WTC11 (cell line): ENCODE measurements at regions not wholly inside any gene's neighbourhood (a gene's known extent, or its start where the extent isn't known, plus 50 kb on each side); places are given as distances from the start of the nearest gene placed in this dataset.

Source experiments
- ATAC-seq: fragments of 200-7000 bp; cut with Tn5 transposase; 2 replicates; pipeline ENCODE4 v1.10.0; 2021; ENCODE audit warnings: mild to moderate bottlenecking, moderate library complexity
- CTCF ChIA-PET: fragments of 300-600 bp; sonication (Branson Sonifier 250); formaldehyde crosslinking; loops from one replicate; lab custom pipeline; 2021; ENCODE audit warnings: antibody characterized with exemption; lab: Charles Lee
- POLR2A ChIA-PET: fragments of 350-600 bp; sonication (Branson Sonifier 250); formaldehyde crosslinking; loops from one replicate; lab custom pipeline; 2021; ENCODE audit warnings: antibody characterized with exemption; lab: Charles Lee
- DNase-seq: peaks from one replicate; pipeline ENCODE4 v3.0.0; 2021; ENCODE audit warnings: low spot score
- H3K27ac Mint-ChIP-seq: 2 replicates; pipeline ENCODE4 v1.8.0; 2021; ENCODE audit warnings: mixed read lengths
- H3K27me3 Mint-ChIP-seq: 2 replicates; pipeline ENCODE4 v1.8.0; 2021; ENCODE audit warnings: low read depth, mild to moderate bottlenecking, moderate library complexity, mixed read lengths
- H3K36me3 Mint-ChIP-seq: 2 replicates; pipeline ENCODE4 v1.8.0; 2021; ENCODE audit warnings: mixed read lengths
- H3K4me1 Mint-ChIP-seq: 2 replicates; pipeline ENCODE4 v1.8.0; 2022; ENCODE audit warnings: mixed read lengths
- H3K4me3 Mint-ChIP-seq: 2 replicates; pipeline ENCODE4 v1.8.0; 2021; ENCODE audit warnings: mild to moderate bottlenecking, moderate library complexity, mixed read lengths
- H3K9me3 Mint-ChIP-seq: 2 replicates; pipeline ENCODE4 v1.8.0; 2021; ENCODE audit warnings: mixed read lengths
- AR ChIP-seq: fragments of 250-450 bp; sonication (Bioruptor Pico); IDR thresholded peaks from 2 replicates; pipeline ENCODE4 v1.9.0; 2021; ENCODE audit warnings: mild to moderate bottlenecking
- ATF1 ChIP-seq: sonication (generic); formaldehyde crosslinking; IDR thresholded peaks from 2 replicates; pipeline ENCODE4 v1.8.1; 2023; ENCODE audit warnings: mild to moderate bottlenecking, moderate library complexity, missing genetic modification reagents
- CTCF ChIP-seq: fragments of 200-600 bp; IDR thresholded peaks from 2 replicates; pipeline ENCODE4 v1.8.0; 2022; ENCODE audit warnings: antibody characterized with exemption
- E2F1 ChIP-seq: sonication (generic); formaldehyde crosslinking; IDR thresholded peaks from 2 replicates; pipeline ENCODE4 v1.8.0; 2022; ENCODE audit warnings: mild to moderate bottlenecking, missing genetic modification reagents
- ELF4 ChIP-seq: sonication (generic); formaldehyde crosslinking; IDR thresholded peaks from 2 replicates; pipeline ENCODE4 v1.8.1; 2022; ENCODE audit warnings: low read depth, mild to moderate bottlenecking, moderate library complexity, missing genetic modification reagents
- ERG ChIP-seq: fragments of 250-450 bp; sonication (Bioruptor Pico); IDR thresholded peaks from 2 replicates; pipeline ENCODE4 v1.8.0; 2021; ENCODE audit warnings: mild to moderate bottlenecking
- ETV6 ChIP-seq: sonication (generic); formaldehyde crosslinking; IDR thresholded peaks from 2 replicates; pipeline ENCODE4 v1.8.1; 2022; ENCODE audit warnings: mild to moderate bottlenecking, missing genetic modification reagents
- FOXP1 ChIP-seq: sonication (generic); formaldehyde crosslinking; IDR thresholded peaks from 2 replicates; pipeline ENCODE4 v1.8.0; 2022; ENCODE audit warnings: missing genetic modification reagents, mild to moderate bottlenecking, moderate library complexity, borderline replicate concordance
- FOXP4 ChIP-seq: sonication (generic); formaldehyde crosslinking; IDR thresholded peaks from 2 replicates; pipeline ENCODE4 v1.8.0; 2022; ENCODE audit warnings: mild to moderate bottlenecking, missing genetic modification reagents
- GABPB1 ChIP-seq: sonication (generic); formaldehyde crosslinking; IDR thresholded peaks from 2 replicates; pipeline ENCODE4 v1.8.1; 2023; ENCODE audit warnings: mild to moderate bottlenecking, missing genetic modification reagents
- HMGA2 ChIP-seq: fragments of 250-450 bp; sonication (Bioruptor Pico); IDR thresholded peaks from 2 replicates; pipeline ENCODE4 v1.4.0; 2021; ENCODE audit warnings: mild to moderate bottlenecking, moderate library complexity
- IRF2 ChIP-seq: sonication (generic); formaldehyde crosslinking; IDR thresholded peaks from 2 replicates; pipeline ENCODE4 v1.8.0; 2022; ENCODE audit warnings: low read depth, missing genetic modification reagents, borderline replicate concordance
- KAT7 ChIP-seq: sonication (generic); formaldehyde crosslinking; IDR thresholded peaks from 2 replicates; pipeline ENCODE4 v1.8.1; 2023; ENCODE audit warnings: missing genetic modification reagents, mild to moderate bottlenecking, borderline replicate concordance
- NFATC4 ChIP-seq: fragments of 250-450 bp; sonication (Bioruptor Pico); IDR thresholded peaks from 2 replicates; pipeline ENCODE4 v1.9.0; 2021; ENCODE audit warnings: mild to moderate bottlenecking
- OVOL2 ChIP-seq: fragments of 250-450 bp; sonication (Bioruptor Pico); IDR thresholded peaks from 2 replicates; pipeline ENCODE4 v1.9.0; 2021; ENCODE audit warnings: mild to moderate bottlenecking, borderline replicate concordance
- PREB ChIP-seq: sonication (generic); formaldehyde crosslinking; IDR thresholded peaks from 2 replicates; pipeline ENCODE4 v1.8.1; 2022; ENCODE audit warnings: mild to moderate bottlenecking, missing genetic modification reagents, moderate library complexity, borderline replicate concordance
- SMAD4 ChIP-seq: sonication (generic); formaldehyde crosslinking; IDR thresholded peaks from 2 replicates; pipeline ENCODE4 v1.8.0; 2022; ENCODE audit warnings: mild to moderate bottlenecking, missing genetic modification reagents
- SOX15 ChIP-seq: fragments of 250-450 bp; sonication (Bioruptor Pico); IDR thresholded peaks from 2 replicates; pipeline ENCODE4 v1.9.0; 2021; ENCODE audit warnings: mild to moderate bottlenecking
- TEAD4 ChIP-seq: sonication (generic); formaldehyde crosslinking; IDR thresholded peaks from 2 replicates; pipeline ENCODE4 v1.8.0; 2022; ENCODE audit warnings: mild to moderate bottlenecking, missing genetic modification reagents
- ZBTB21 ChIP-seq: sonication (generic); formaldehyde crosslinking; IDR thresholded peaks from 2 replicates; pipeline ENCODE4 v1.8.1; 2023; ENCODE audit warnings: mild to moderate bottlenecking, missing genetic modification reagents, borderline replicate concordance
- ZNF138 ChIP-seq: sonication (generic); formaldehyde crosslinking; conservative IDR thresholded peaks from 2 replicates; pipeline ENCODE4 v1.8.1; 2022; ENCODE audit warnings: mild to moderate bottlenecking, moderate library complexity, missing genetic modification reagents
- ZNF263 ChIP-seq: sonication (generic); formaldehyde crosslinking; IDR thresholded peaks from 2 replicates; pipeline ENCODE4 v1.8.1; 2022; ENCODE audit warnings: low read depth, mild to moderate bottlenecking, moderate library complexity, missing genetic modification reagents
- ZNF317 ChIP-seq: sonication (generic); formaldehyde crosslinking; IDR thresholded peaks from 2 replicates; pipeline ENCODE4 v1.8.1; 2023; ENCODE audit warnings: low read depth, mild to moderate bottlenecking, moderate library complexity, missing genetic modification reagents, borderline replicate concordance
- ZNF416 ChIP-seq: fragments of 250-450 bp; sonication (Bioruptor Pico); IDR thresholded peaks from 2 replicates; pipeline ENCODE4 v1.9.0; 2021; ENCODE audit warnings: mild to moderate bottlenecking, inconsistent platforms
- ZNF425 ChIP-seq: fragments of 250-450 bp; sonication (Bioruptor Pico); conservative IDR thresholded peaks from 2 replicates; pipeline ENCODE4 v1.9.0; 2021; ENCODE audit warnings: mild to moderate bottlenecking

- no peaks in the 10 kb centered on the region for H3K27me3 Mint-ChIP-seq
- 0 out of 2 replicates have a peak, but pooled peaks cover 2% of the 10 kb centered on the region for H3K4me1 Mint-ChIP-seq
- ATAC-seq (no peak), DNase-seq (no peak)
- TF ChIP-seq ERG (CRISPR knock-in tag): no peak
- no peak for TF ChIP-seq ETV6
- no peak for TF ChIP-seq KAT7 (CRISPR knock-in tag)
- TF ChIP-seq ELF4 (CRISPR knock-in tag): no peak
- no peak for TF ChIP-seq FOXP4 (CRISPR knock-in tag)
- TF ChIP-seq IRF2: no peak
- TF ChIP-seq ATF1 (CRISPR knock-in tag): no peak
- no peak for TF ChIP-seq FOXP1
- TF ChIP-seq AR (CRISPR knock-in tag): no peak
- TF ChIP-seq GABPB1 (CRISPR knock-in tag): no peak
- TF ChIP-seq ZBTB21 (CRISPR knock-in tag): no peak
- TF ChIP-seq PREB (CRISPR knock-in tag): no peak
- TF ChIP-seq ZNF317: no peak
- no peak for TF ChIP-seq SOX15 (CRISPR knock-in tag)
- no peak for TF ChIP-seq ZNF425 (CRISPR knock-in tag)
- no peak for TF ChIP-seq TEAD4 (CRISPR knock-in tag)
- no peak for TF ChIP-seq NFATC4 (CRISPR knock-in tag)
- H3K9me3 Mint-ChIP-seq: peaks cover 9% of the 10 kb centered on the region
- no peak overlapping the region for H3K4me3 Mint-ChIP-seq
- H3K27ac Mint-ChIP-seq: no peak overlapping the region
- CTCF ChIA-PET: no interaction called here
- POLR2A ChIA-PET: no interaction called here
- H3K36me3 Mint-ChIP-seq: no peaks in the 10 kb centered on the region
These were observed 1634.6 kb upstream of the AGA start for GRCh38 chr4:179076865-179077264.

GRCh38 chr4:179095585-179096221 lies 1653.5 kb upstream of the AGA start:
- H3K4me1 Mint-ChIP-seq: no peaks in the 10 kb centered on the region
- DNase-seq: peak; percentile 57
- no peaks in the 10 kb centered on the region for H3K27me3 Mint-ChIP-seq
- peaks cover 8% of the 10 kb centered on the region for H3K9me3 Mint-ChIP-seq
- H3K36me3 Mint-ChIP-seq: no peaks in the 10 kb centered on the region
- ChIA-PET POLR2A (no interaction called here), CTCF (no interaction called here)
- H3K4me3 Mint-ChIP-seq: no peak overlapping the region
- ATAC-seq: peak; percentile 53
- no peak overlapping the region for H3K27ac Mint-ChIP-seq
- no peak for TF ChIP-seq ZNF138 (CRISPR knock-in tag)
- TF ChIP-seq ZNF263 (CRISPR knock-in tag): no peak
- no peak for TF ChIP-seq ZNF317
- TF ChIP-seq OVOL2 (CRISPR knock-in tag): no peak
- no peak for TF ChIP-seq ZNF416 (CRISPR knock-in tag)
- TF ChIP-seq SMAD4 (CRISPR knock-in tag): no peak
- TF ChIP-seq E2F1 (CRISPR knock-in tag): no peak
- TF ChIP-seq CTCF: no peak
- TF ChIP-seq HMGA2 (CRISPR knock-in tag): no peak
